HCT116 (cell line): ENCODE measurements at regions not wholly inside any gene's neighbourhood (a gene's known extent, or its start where the extent isn't known, plus 50 kb on each side); places are given as distances from the start of the nearest gene placed in this dataset.

Experiments used
- ATAC-seq: fragments of 200-7000 bp; cut with Tn5 transposase; 2 replicates; pipeline ENCODE4 v1.9.1; 2020; ENCODE audit warnings: mild to moderate bottlenecking, moderate library complexity
- BruUV-seq: library from RNA; stranded (reverse); fragments of 400-500 nt; replicated peaks from 2 replicates; lab custom pipeline; 2021; lab: Mats Ljungman, UMichigan
- CTCF ChIA-PET: fragments of 300-600 bp; sonication (Branson Sonifier 250); formaldehyde crosslinking; loops from one replicate; lab custom pipeline; 2021; ENCODE audit warnings: antibody characterized with exemption; lab: Charles Lee
- POLR2A ChIA-PET: fragments of 300-600, 350-600 bp; sonication (Branson Sonifier 250); formaldehyde crosslinking; loops from one replicate; lab custom pipeline; 2021; ENCODE audit warnings: antibody characterized with exemption; lab: Charles Lee
- RAD21 ChIA-PET, 2 experiments: fragments of 300-600 bp; sonication (Branson Sonifier 250); formaldehyde crosslinking; loops; one replicate each; lab custom pipeline; 2023; ENCODE audit warnings: low total read pairs in 2 of 2; ENCODE audit not compliant: uncharacterized antibody in 2 of 2, unreplicated experiment in 2 of 2, low non-redundant PET in 1 of 2; lab: Charles Lee
- DNase-seq: peaks from one replicate; pipeline ENCODE4 v3.0.0-alpha.2; 2010; ENCODE audit warnings: low read depth, low spot score
- H2AFZ ChIP-seq: fragments of 200-600 bp; shearing (Covaris generic), sonication (generic); 2 replicates; pipeline ENCODE4 v1.6.1; 2017; ENCODE audit warnings: low read depth, mixed run types, mixed read lengths, antibody characterized with exemption, low read length; ENCODE audit not compliant: poor library complexity, severe bottlenecking
- H3K27ac ChIP-seq: 2 replicates; pipeline ENCODE4 v1.5.1; 2012; ENCODE audit warnings: low read depth, low read length
- H3K27me3 ChIP-seq: fragments of 200-600 bp; sonication (generic); 2 replicates; pipeline ENCODE4 v1.6.1; 2016; ENCODE audit warnings: mixed run types, low read length, mixed read lengths; ENCODE audit not compliant: insufficient read depth
- H3K36me3 ChIP-seq, 2 experiments: fragments of 200-500 bp in 1 of 2; fragments of 200-600 bp in 1 of 2; sonication (Bioruptor generic) in 1 of 2; sonication (generic) in 1 of 2; 2 replicates each; pipeline versions ENCODE4 v1.5.1 to v1.6.1; 2014 to 2016; ENCODE audit warnings: low read length in 2 of 2, inconsistent platforms in 1 of 2, mixed read lengths in 1 of 2, mixed run types in 1 of 2; ENCODE audit not compliant: insufficient read depth in 2 of 2, control insufficient read depth in 1 of 2
- H3K4me1 ChIP-seq, 2 experiments: fragments of 200-600 bp in 1 of 2; sonication (generic) in 1 of 2; 2 replicates each; pipeline versions ENCODE4 v1.5.1 to v1.6.1; 2012 to 2017; ENCODE audit warnings: low read length in 2 of 2, inconsistent platforms in 1 of 2, mild to moderate bottlenecking in 1 of 2, mixed read lengths in 1 of 2, mixed run types in 1 of 2, moderate library complexity in 1 of 2; ENCODE audit not compliant: insufficient read depth in 2 of 2, control insufficient read depth in 1 of 2
- H3K4me2 ChIP-seq: fragments of 200-600 bp; sonication (generic); 2 replicates; pipeline ENCODE4 v1.6.1; 2017; ENCODE audit warnings: mixed run types, low read length, mixed read lengths
- H3K4me3 ChIP-seq, 2 experiments: fragments of 200-600 bp in 1 of 2; sonication (generic) in 1 of 2; replicated peaks in 1 of 2; 2 replicates each; pipeline ENCODE4 v1.5.1; 2011 to 2016; ENCODE audit warnings: low read length in 2 of 2, control low read depth in 1 of 2, low read depth in 1 of 2, mild to moderate bottlenecking in 1 of 2, mixed read lengths in 1 of 2, mixed run types in 1 of 2
- H3K79me2 ChIP-seq: fragments of 200-600 bp; sonication (generic); 2 replicates; pipeline ENCODE4 v1.6.1; 2017; ENCODE audit warnings: mild to moderate bottlenecking, mixed run types, low read length, moderate library complexity, mixed read lengths; ENCODE audit not compliant: insufficient read depth
- H3K9ac ChIP-seq: fragments of 200-600 bp; sonication (generic); 2 replicates; pipeline ENCODE4 v1.6.1; 2016; ENCODE audit warnings: low read length, mixed read lengths
- H3K9me2 ChIP-seq: fragments of 200-600 bp; sonication (generic), shearing (Covaris generic); 2 replicates; pipeline ENCODE4 v1.6.1; 2017; ENCODE audit warnings: mixed run types, mild to moderate bottlenecking, moderate library complexity; ENCODE audit not compliant: insufficient read depth
- H3K9me3 ChIP-seq, 2 experiments: fragments of 200-500 bp in 1 of 2; fragments of 200-600 bp in 1 of 2; sonication (Bioruptor generic) in 1 of 2; sonication (generic) in 1 of 2; 2 replicates each; pipeline ENCODE4 v1.6.1; 2014 to 2017; ENCODE audit warnings: low read length in 2 of 2, mixed read lengths in 2 of 2, inconsistent platforms in 1 of 2, low read depth in 1 of 2, mild to moderate bottlenecking in 1 of 2, mixed run types in 1 of 2, moderate library complexity in 1 of 2; ENCODE audit not compliant: control insufficient read depth in 1 of 2, insufficient read depth in 1 of 2
- H4K20me1 ChIP-seq: fragments of 200-600 bp; sonication (generic), shearing (Covaris generic); 2 replicates; pipeline ENCODE4 v1.6.1; 2017; ENCODE audit warnings: mixed run types, mild to moderate bottlenecking, moderate library complexity; ENCODE audit not compliant: insufficient read depth
- CTCF ChIP-seq, 3 experiments: fragments of 200-600 bp in 1 of 3; sonication (generic) in 1 of 3; IDR thresholded peaks in 2 of 3; conservative IDR thresholded peaks in 1 of 3; 2 replicates each; pipeline ENCODE4 v1.5.1; 2012 to 2017; ENCODE audit warnings: low read depth in 2 of 3, low read length in 2 of 3, antibody characterized with exemption in 1 of 3, borderline replicate concordance in 1 of 3, control low read depth in 1 of 3, mild to moderate bottlenecking in 1 of 3, mixed read lengths in 1 of 3, mixed run types in 1 of 3, moderate library complexity in 1 of 3; ENCODE audit not compliant: insufficient read depth in 1 of 3
- EZH2phosphoT487 ChIP-seq: fragments of 200-600 bp; IDR thresholded peaks from 2 replicates; pipeline ENCODE4 v1.6.1; 2018; ENCODE audit warnings: antibody characterized with exemption, borderline replicate concordance
- FOSL1 ChIP-seq: IDR thresholded peaks from 2 replicates; pipeline ENCODE4 v1.6.1; 2012; ENCODE audit warnings: low read depth
- JUND ChIP-seq: IDR thresholded peaks from 2 replicates; pipeline ENCODE4 v1.6.1; 2012
- POLR2AphosphoS5 ChIP-seq: IDR thresholded peaks from 2 replicates; pipeline ENCODE4 v1.6.1; 2011; ENCODE audit warnings: mild to moderate bottlenecking, low read depth, low read length, moderate library complexity
- RAD21 ChIP-seq: IDR thresholded peaks from 2 replicates; pipeline ENCODE4 v1.6.1; 2012; ENCODE audit warnings: low read depth, mild to moderate bottlenecking
- SP1 ChIP-seq: IDR thresholded peaks from 2 replicates; pipeline ENCODE4 v1.6.1; 2012; ENCODE audit warnings: low read depth
- SRF ChIP-seq: IDR thresholded peaks from 2 replicates; pipeline ENCODE4 v1.6.1; 2012; ENCODE audit warnings: low read depth
- YY1 ChIP-seq: IDR thresholded peaks from 2 replicates; pipeline ENCODE4 v1.6.1; 2011; ENCODE audit warnings: low read length, low read depth, moderate library complexity, mild to moderate bottlenecking; ENCODE audit not compliant: insufficient replicate concordance; ENCODE audit errors: extremely low read depth
- ZNF274 ChIP-seq: fragments of 200-500 bp; sonication (Bioruptor generic); IDR thresholded peaks from 2 replicates; pipeline ENCODE4 v1.6.1; 2014; ENCODE audit warnings: mild to moderate bottlenecking, low read depth, low read length, inconsistent platforms
- intact Hi-C: fragments of 100-400 bp; cut with micrococcal nuclease; formaldehyde crosslinking; loops from 2 replicates; pipeline ENCODE4 v1.10.0; 2022

GRCh38 chr12:85385406-85385805, 105.4 kb downstream of the ALX1 start:
- Histone ChIP-seq H3K9ac (no peak overlapping the region), H2AFZ (no peak overlapping the region), H3K9me2 (no peaks in the 10 kb centered on the region), H3K4me3 (no peak overlapping the region), H3K79me2 (no peaks in the 10 kb centered on the region), H4K20me1 (no peaks in the 10 kb centered on the region), H3K27me3 (no peaks in the 10 kb centered on the region), H3K4me1 (no peaks in the 10 kb centered on the region), H3K36me3 (no peaks in the 10 kb centered on the region), H3K9me3 (no peaks in the 10 kb centered on the region), H3K27ac (no peak overlapping the region), H3K4me2 (no peak overlapping the region)
- RAD21 ChIA-PET: no interaction called here
- CTCF ChIA-PET: no interaction called here
- ATAC-seq (no peak), DNase-seq (no peak)
- intact Hi-C loops: no loop called here
- BruUV-seq: no TSS peak
- POLR2A ChIA-PET: no interaction called here
- TF ChIP-seq YY1 (no peak), POLR2AphosphoS5 (no peak), ZNF274 (no peak), JUND (no peak), FOSL1 (no peak), SRF (no peak), RAD21 (no peak), CTCF (IDR thresholded peaks at IDR 0.05 in 2 of 3, conservative IDR thresholded peaks at IDR 0.05 in 1 of 3; ENCODE audit: borderline replicate concordance in 1 of 3, insufficient read depth in 1 of 3, low read depth in 2 of 3, low read length in 2 of 3) (no peak)

GRCh38 chr12:85390266-85390665, 110.2 kb downstream of the ALX1 start:
- Histone ChIP-seq H2AFZ (no peak overlapping the region), H4K20me1 (no peaks in the 10 kb centered on the region), H3K9ac (no peak overlapping the region), H3K4me1 (no peaks in the 10 kb centered on the region), H3K36me3 (no peaks in the 10 kb centered on the region), H3K9me2 (no peaks in the 10 kb centered on the region), H3K79me2 (no peaks in the 10 kb centered on the region), H3K9me3 (no peaks in the 10 kb centered on the region), H3K27ac (no peak overlapping the region), H3K4me2 (no peak overlapping the region)
- ChIA-PET CTCF (no interaction called here), RAD21 (no interaction called here), POLR2A (no interaction called here)
- no peak for DNase-seq
- no peak for ATAC-seq
- no TSS peak for BruUV-seq
- no peak for TF ChIP-seq YY1
- no peak for TF ChIP-seq EZH2phosphoT487
- TF ChIP-seq ZNF274: no peak
- TF ChIP-seq SRF: no peak
- TF ChIP-seq SP1: no peak
- no peak for TF ChIP-seq POLR2AphosphoS5
- no peak for TF ChIP-seq RAD21
- TF ChIP-seq, all 23 proteins: peak for 0
- Histone ChIP-seq H3K27me3 (no peaks in the 10 kb centered on the region), H3K4me3 (no peak overlapping the region)
- intact Hi-C loops: no loop called here
